Activated CD4-positive, alpha-beta memory T cell treated with anti-CD3 and anti-CD28 coated beads for 36 hours (primary cell): ENCODE measurements at regions not wholly inside any gene's neighbourhood (a gene's known extent, or its start where the extent isn't known, plus 50 kb on each side); places are given as distances from the start of the nearest gene placed in this dataset.
"Not testable (repeated sequence)": the region's sequence is repeated elsewhere in the genome, so short reads cannot be mapped to it uniquely, and the experiment has no call there.

Experiments used
- CTCF ChIA-PET: fragments of 350-600 bp; sonication (Branson Sonifier 250); formaldehyde crosslinking; loops from one replicate; lab custom pipeline; 2021; ENCODE audit warnings: antibody characterized with exemption, inconsistent platforms; lab: Charles Lee
- POLR2A ChIA-PET: fragments of 350-600 bp; sonication (Branson Sonifier 250); formaldehyde crosslinking; loops from one replicate; lab custom pipeline; 2021; ENCODE audit warnings: antibody characterized with exemption; lab: Charles Lee
- DNase-seq: peaks from one replicate; pipeline ENCODE4 v3.0.0-alpha.2; 2020
- H3K27ac Mint-ChIP-seq: one replicate; pipeline ENCODE4 v1.8.0; 2021; ENCODE audit warnings: mixed read lengths
- H3K27me3 Mint-ChIP-seq: one replicate; pipeline ENCODE4 v1.8.0; 2021; ENCODE audit warnings: mixed read lengths
- H3K36me3 Mint-ChIP-seq: one replicate; pipeline ENCODE4 v1.8.0; 2021; ENCODE audit warnings: mixed read lengths
- H3K4me1 Mint-ChIP-seq: one replicate; pipeline ENCODE4 v1.8.0; 2021; ENCODE audit warnings: low read depth, mixed read lengths
- H3K4me3 Mint-ChIP-seq: one replicate; pipeline ENCODE4 v1.8.0; 2021; ENCODE audit warnings: mild to moderate bottlenecking, mixed read lengths
- H3K9me3 Mint-ChIP-seq: one replicate; pipeline ENCODE4 v1.8.0; 2021; ENCODE audit warnings: mixed read lengths
- intact Hi-C: fragments of 100-400 bp; cut with micrococcal nuclease; formaldehyde crosslinking; loops from one replicate; pipeline ENCODE4 v1.15.1; 2023

GRCh38 chr14:25412998-25413397, 363.1 kb upstream of the STXBP6 start:
- CTCF ChIA-PET = interaction anchor here (0.6 to 2.3 kb wide), 3 partner anchors 12 to 18 kb away, joined by 3 to 13 read pairs (median 3); no protein-coding TSS in a partner anchor
- no peaks in the 10 kb centered on the region for H3K9me3 Mint-ChIP-seq
- no peak overlapping the region for H3K4me3 Mint-ChIP-seq
- no peaks in the 10 kb centered on the region for H3K27me3 Mint-ChIP-seq
- POLR2A ChIA-PET = no interaction called here
- intact Hi-C loops = no loop called here
- no peaks in the 10 kb centered on the region for H3K36me3 Mint-ChIP-seq
- DNase-seq = no peak
- no peaks in the 10 kb centered on the region for H3K4me1 Mint-ChIP-seq
- no peak overlapping the region for H3K27ac Mint-ChIP-seq

- H3K9me3 Mint-ChIP-seq = no peaks in the 10 kb centered on the region
- intact Hi-C loops = no loop called here
- no peak overlapping the region for H3K27ac Mint-ChIP-seq
- no peak overlapping the region for H3K4me3 Mint-ChIP-seq
- DNase-seq = no peak
- ChIA-PET CTCF (interaction anchor here (0.7 to 2.3 kb wide), 5 partner anchors 11 to 440 kb away, joined by 3 to 13 read pairs (median 3); no protein-coding TSS in a partner anchor), POLR2A (no interaction called here)
- no peaks in the 10 kb centered on the region for H3K27me3 Mint-ChIP-seq
- H3K4me1 Mint-ChIP-seq = no peaks in the 10 kb centered on the region
- no peaks in the 10 kb centered on the region for H3K36me3 Mint-ChIP-seq
These were observed 362.1 kb upstream of the STXBP6 start for GRCh38 chr14:25411781-25412757.

- Mint-ChIP-seq H3K27ac (no peak overlapping the region), H3K4me1 (no peaks in the 10 kb centered on the region), H3K4me3 (no peak overlapping the region), H3K36me3 (no peaks in the 10 kb centered on the region), H3K9me3 (no peaks in the 10 kb centered on the region), H3K27me3 (no peaks in the 10 kb centered on the region)
- ChIA-PET POLR2A (interaction anchor here (0.6 kb wide), 1 partner anchor 143 kb away, joined by 3 read pairs; no protein-coding TSS in a partner anchor), CTCF (interaction anchor here (1.4 kb wide), 1 partner anchor 696 kb away, joined by 4 read pairs; no protein-coding TSS in a partner anchor)
- DNase-seq = no peak
- intact Hi-C loops = no loop called here
These were observed 356.9 kb upstream of the STXBP6 start for GRCh38 chr14:25406818-25407217.

- peak; percentile 25 for DNase-seq
- no peak overlapping the region for H3K27ac Mint-ChIP-seq
- intact Hi-C loops = no loop called here
- H3K4me3 Mint-ChIP-seq = no peak overlapping the region
- CTCF ChIA-PET = interaction anchor here (0.6 to 3.2 kb wide), 5 partner anchors 11 to 689 kb away, joined by 3 to 13 read pairs (median 3); no protein-coding TSS in a partner anchor
- H3K9me3 Mint-ChIP-seq = no peaks in the 10 kb centered on the region
- no peaks in the 10 kb centered on the region for H3K27me3 Mint-ChIP-seq
- H3K4me1 Mint-ChIP-seq = no peaks in the 10 kb centered on the region
- POLR2A ChIA-PET = no interaction called here
- no peaks in the 10 kb centered on the region for H3K36me3 Mint-ChIP-seq
These were observed 350.8 kb upstream of the STXBP6 start for GRCh38 chr14:25400607-25401206.

- Mint-ChIP-seq H3K4me1 (no peaks in the 10 kb centered on the region), H3K27me3 (no peaks in the 10 kb centered on the region), H3K36me3 (no peaks in the 10 kb centered on the region), H3K4me3 (no peak overlapping the region), H3K27ac (no peak overlapping the region), H3K9me3 (no peaks in the 10 kb centered on the region)
- DNase-seq = no peak
- intact Hi-C loops = no loop called here
- ChIA-PET CTCF (no interaction called here), POLR2A (no interaction called here)
These were observed 346.2 kb upstream of the STXBP6 start for GRCh38 chr14:25396128-25396527.

- no peak for DNase-seq
- no peaks in the 10 kb centered on the region for H3K27me3 Mint-ChIP-seq
- H3K4me1 Mint-ChIP-seq = no peaks in the 10 kb centered on the region
- H3K27ac Mint-ChIP-seq = no peak overlapping the region
- intact Hi-C loops = no loop called here
- POLR2A ChIA-PET = no interaction called here
- CTCF ChIA-PET = no interaction called here
- H3K36me3 Mint-ChIP-seq = no peaks in the 10 kb centered on the region
- peaks cover 3% of the 10 kb centered on the region for H3K9me3 Mint-ChIP-seq
- no peak overlapping the region for H3K4me3 Mint-ChIP-seq
These were observed 344.9 kb upstream of the STXBP6 start for GRCh38 chr14:25394791-25395391.

- ChIA-PET POLR2A (no interaction called here), CTCF (no interaction called here)
- H3K27ac Mint-ChIP-seq = no peak overlapping the region
- no peaks in the 10 kb centered on the region for H3K36me3 Mint-ChIP-seq
- DNase-seq = no peak
- H3K9me3 Mint-ChIP-seq = peaks cover 4% of the 10 kb centered on the region
- intact Hi-C loops = no loop called here
- H3K4me3 Mint-ChIP-seq = no peak overlapping the region
- H3K4me1 Mint-ChIP-seq = no peaks in the 10 kb centered on the region
- H3K27me3 Mint-ChIP-seq = no peaks in the 10 kb centered on the region
These were observed 344.4 kb upstream of the STXBP6 start for GRCh38 chr14:25394356-25394755.

- ChIA-PET CTCF (no interaction called here), POLR2A (no interaction called here)
- Mint-ChIP-seq H3K9me3 (peaks cover 4% of the 10 kb centered on the region), H3K36me3 (no peaks in the 10 kb centered on the region), H3K4me1 (no peaks in the 10 kb centered on the region), H3K27me3 (no peaks in the 10 kb centered on the region), H3K4me3 (no peak overlapping the region), H3K27ac (no peak overlapping the region)
- DNase-seq = no peak
- intact Hi-C loops = no loop called here
These were observed 340.0 kb upstream of the STXBP6 start for GRCh38 chr14:25389948-25390347.

GRCh38 chr14:25381498-25381897, 331.6 kb upstream of the STXBP6 start:
- no peak for DNase-seq
- Mint-ChIP-seq H3K4me1 (no peaks in the 10 kb centered on the region), H3K27me3 (no peaks in the 10 kb centered on the region), H3K9me3 (no peaks in the 10 kb centered on the region), H3K4me3 (no peak overlapping the region), H3K36me3 (no peaks in the 10 kb centered on the region), H3K27ac (no peak overlapping the region)
- POLR2A ChIA-PET = no interaction called here
- CTCF ChIA-PET = interaction anchor here (3.1 kb wide), 1 partner anchor 19 kb away, joined by 11 read pairs; no protein-coding TSS in a partner anchor
- intact Hi-C loops = no loop called here

GRCh38 chr14:25375639-25376038, 325.7 kb upstream of the STXBP6 start:
- no peaks in the 10 kb centered on the region for H3K4me1 Mint-ChIP-seq
- intact Hi-C loops = no loop called here

GRCh38 chr14:25371068-25371467, 321.1 kb upstream of the STXBP6 start:
- POLR2A ChIA-PET = no interaction called here
- Mint-ChIP-seq H3K36me3 (no peaks in the 10 kb centered on the region), H3K27me3 (no peaks in the 10 kb centered on the region), H3K27ac (no peak overlapping the region), H3K4me3 (no peak overlapping the region), H3K9me3 (peaks cover 12% of the 10 kb centered on the region), H3K4me1 (no peaks in the 10 kb centered on the region)
- CTCF ChIA-PET = no interaction called here
- intact Hi-C loops = no loop called here
- DNase-seq = no peak

More at GRCh38 chr14:25375639-25376038, 325.7 kb upstream of the STXBP6 start:
- POLR2A ChIA-PET = no interaction called here
- no peak for DNase-seq
- Mint-ChIP-seq H3K4me3 (no peak overlapping the region), H3K9me3 (no peaks in the 10 kb centered on the region), H3K27me3 (no peaks in the 10 kb centered on the region), H3K27ac (no peak overlapping the region), H3K36me3 (no peaks in the 10 kb centered on the region)
- CTCF ChIA-PET = no interaction called here

- H3K4me1 Mint-ChIP-seq, H3K4me3 Mint-ChIP-seq, POLR2A ChIA-PET, H3K36me3 Mint-ChIP-seq, CTCF ChIA-PET, H3K27ac Mint-ChIP-seq, DNase-seq, intact Hi-C loops, H3K27me3 Mint-ChIP-seq: not testable (repeated sequence)
- peaks cover 12% of the 10 kb centered on the region for H3K9me3 Mint-ChIP-seq
These were observed 320.1 kb upstream of the STXBP6 start for GRCh38 chr14:25370057-25370456.
